ENCODE measurements at regions not wholly inside any gene's neighbourhood (a gene's known extent, or its start where the extent isn't known, plus 50 kb on each side); places are given as distances from the start of the nearest gene placed in this dataset.
A peak's percentile ranks its signal among the peaks of the same experiment; 100 is the strongest.

DNA sequence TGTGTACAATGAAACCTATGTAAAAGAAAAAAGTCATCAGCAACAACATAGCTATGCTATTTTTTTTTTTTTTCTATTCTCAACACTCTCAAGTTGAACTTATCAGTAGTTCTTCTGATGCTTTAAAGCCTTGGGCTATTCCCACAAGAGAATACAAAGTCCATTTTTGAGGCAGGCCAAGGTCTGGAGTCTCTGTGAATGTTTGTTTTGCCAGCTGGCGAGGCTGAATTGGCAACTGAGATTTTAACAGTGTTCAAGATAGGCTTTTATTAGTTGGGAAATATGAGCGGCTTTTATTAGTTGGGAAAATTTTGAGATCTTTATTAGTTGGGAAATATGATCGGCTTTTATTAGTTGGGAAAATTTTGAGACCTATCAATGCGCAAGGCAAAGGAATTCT, 336.6 kb downstream of the SLITRK2 start:
- no peak for DNase-seq

DNA sequence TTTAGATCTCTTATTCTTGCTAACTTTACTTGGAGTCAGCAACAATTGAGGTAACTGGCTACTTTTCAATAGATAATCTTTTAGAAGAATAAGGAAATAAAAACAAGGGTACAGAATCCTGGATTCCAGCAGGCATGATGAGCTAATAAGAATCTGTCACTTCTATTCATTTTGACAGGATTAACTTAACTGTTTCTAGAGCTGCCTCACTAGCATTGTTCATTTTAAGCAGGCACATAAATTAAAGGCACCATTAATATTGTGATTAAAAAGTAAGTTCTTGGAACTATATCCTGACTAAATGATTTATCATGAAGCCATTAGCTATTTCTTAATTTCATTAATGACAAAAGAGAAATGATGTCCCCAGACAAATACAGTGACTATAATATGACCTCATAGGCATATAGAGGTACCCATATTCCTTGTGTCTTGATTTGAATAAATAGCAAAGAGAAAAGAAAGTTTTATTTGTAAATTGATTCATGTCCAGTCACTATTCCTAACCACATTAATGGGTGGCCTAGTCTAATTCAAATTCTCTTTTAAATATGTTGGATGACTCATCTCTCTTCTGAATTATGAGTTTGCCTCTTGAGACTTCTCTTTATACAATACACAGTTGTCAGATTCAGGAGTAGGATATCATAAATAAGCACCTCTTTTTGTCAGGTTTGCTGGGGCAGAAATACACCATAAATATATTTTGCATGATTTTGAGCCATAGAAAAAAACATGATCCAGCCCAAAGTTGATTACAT, 343.0 kb downstream of the SLITRK2 start:
- no peak for DNase-seq

DNA sequence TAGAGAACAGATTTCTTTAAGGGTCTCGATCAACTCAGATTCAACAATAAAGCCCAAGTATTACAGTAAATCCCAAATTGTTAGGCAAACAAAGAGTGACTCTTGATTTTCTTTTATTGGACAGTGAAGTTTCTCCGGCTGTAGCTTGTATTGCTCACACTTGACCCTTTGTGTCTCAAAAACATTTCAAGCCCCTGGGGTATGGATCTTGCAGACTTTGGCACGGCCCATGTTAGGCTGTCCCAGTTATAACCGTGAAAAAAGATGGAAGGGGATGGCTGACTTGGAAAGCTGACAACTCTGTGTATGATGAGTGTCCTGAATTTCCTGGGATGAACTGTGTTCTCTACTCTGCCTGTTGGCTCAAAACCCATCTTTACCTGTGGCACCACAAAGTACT, 356.1 kb downstream of the SLITRK2 start:
- DNase-seq: no peak

DNA sequence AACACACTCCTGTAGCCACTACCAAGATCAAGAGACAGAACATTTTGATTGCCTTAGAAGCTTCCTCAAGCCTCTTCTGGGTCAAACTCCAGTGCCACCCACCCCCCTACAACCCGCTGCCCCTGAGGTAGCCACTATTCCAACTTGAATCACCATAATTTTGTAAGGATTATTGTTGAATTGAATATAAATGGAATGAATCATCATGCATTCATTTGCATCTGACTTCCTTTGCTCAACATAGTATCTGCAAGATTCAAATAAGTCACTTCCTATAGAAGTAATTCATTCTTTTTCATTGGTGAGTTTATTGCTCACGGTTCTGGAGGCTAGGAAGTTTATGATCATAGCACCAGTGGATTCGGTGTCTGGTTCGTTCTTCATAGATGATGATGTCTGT, 364.2 kb downstream of the SLITRK2 start:
- no peak for DNase-seq

DNA sequence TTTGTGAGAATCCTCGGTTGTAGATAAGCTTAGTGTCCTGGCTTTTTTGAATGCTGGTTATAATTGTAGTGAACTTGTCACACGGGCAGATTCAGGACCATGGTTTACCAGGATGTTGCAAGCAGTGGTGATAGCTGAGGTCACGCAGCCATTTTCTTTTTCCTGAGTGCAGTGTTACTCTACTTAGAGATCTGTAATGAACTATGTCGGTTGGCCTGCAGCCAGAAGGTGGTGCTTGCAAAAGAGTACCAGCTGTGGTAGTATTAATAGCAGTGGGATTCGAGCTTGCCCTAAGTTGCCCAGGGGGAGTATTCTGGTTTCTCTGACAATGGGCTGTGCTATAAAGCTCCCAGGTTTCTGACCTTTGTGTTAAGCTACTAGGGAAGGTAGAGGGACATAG, 368.9 kb downstream of the SLITRK2 start:
- DNase-seq: no peak

DNA sequence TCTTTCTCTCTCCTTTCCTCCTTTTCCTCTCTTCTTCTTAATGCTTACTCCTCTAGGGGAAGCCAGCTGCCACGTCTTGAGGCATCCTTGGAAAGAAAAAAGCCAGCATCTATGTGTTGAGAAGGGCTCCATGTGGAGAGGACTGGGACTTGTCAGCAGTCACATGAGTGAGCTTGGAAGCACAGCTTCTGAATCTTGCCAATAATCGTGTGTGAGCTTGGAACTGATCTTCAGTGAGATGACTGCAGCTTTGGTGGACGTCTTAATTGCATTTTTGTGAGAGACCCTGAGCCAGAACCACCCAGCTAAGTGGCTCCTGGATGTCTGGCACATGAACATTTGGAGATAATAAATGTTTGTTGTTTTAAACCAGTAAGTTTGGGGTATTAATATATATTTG, 371.7 kb downstream of the SLITRK2 start:
- no peak for DNase-seq

DNA sequence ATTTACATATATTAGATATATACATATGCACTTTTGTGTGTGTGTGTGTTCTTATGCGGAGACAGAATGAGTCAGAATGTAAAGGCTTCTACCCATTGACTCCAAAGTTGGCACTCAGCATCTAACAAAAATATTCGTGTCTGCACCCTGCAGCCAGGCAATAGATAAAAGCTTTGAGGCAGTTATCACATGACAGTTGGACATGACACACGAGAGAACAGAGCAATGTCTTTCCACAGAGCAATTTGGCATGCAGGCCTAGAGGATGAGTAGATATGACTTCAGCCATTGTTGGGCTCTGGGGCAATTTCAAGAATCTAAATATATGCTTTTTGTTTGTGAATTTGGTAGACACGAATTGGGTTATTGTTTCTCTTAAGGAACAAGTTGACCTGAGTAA, 391.2 kb downstream of the SLITRK2 start:
- DNase-seq: no peak

DNA sequence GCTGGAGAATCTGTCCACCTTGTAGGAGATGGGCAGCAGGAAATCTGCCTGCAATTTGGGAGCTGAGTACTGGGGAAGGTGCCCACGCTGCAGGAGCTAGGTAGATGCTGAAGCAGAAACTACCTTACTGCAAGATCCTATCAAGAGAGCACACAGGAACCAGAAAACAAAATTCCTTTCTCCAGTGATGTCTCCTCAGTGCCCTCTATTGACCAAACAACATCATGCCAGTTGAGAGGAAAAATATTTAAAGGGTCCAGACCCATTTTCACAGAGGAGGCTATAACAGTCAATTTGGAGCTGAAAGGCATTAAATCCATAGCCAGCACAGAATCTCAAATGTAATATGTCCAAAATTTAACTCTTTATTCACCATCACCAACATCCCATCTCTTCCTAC, 406.8 kb downstream of the SLITRK2 start:
- DNase-seq: no peak

DNA sequence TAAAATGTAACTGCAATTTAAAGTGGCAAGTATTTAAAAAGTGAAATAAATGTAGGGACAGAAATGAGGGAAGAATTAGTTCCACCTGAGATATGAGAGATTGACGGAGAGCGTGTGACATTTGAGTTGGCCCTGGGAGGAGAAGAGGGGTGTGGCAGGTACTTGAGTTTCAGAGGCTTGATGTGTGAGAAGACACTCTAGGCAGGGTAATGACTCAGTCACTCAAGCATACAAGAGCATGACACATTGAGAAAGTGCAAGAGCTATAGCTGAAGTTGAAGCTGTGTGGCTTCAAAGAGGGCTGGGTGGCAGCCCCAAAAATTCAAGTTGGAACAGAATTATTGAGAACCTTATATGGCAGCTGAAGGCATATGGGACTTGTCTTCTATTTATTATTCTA, 420.5 kb downstream of the SLITRK2 start:
- DNase-seq: no peak

DNA sequence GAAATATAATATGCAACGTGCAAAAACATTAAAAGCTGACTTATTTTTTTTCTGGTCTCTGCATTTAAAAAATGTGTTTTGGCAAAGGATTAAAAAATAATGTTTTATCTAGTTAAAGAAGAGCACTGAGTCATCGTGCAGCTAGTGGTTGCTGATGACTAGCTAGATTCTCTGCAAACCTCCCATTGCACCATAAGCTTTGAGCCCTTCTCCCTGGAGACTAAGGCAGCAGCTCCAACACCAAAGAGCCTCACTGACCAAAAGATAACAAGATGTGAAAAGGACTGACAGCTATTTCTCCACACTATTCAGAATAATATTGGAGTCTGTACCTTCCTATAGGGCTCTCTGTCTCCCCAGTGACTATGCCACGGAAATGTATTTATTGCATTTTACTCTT, 424.3 kb downstream of the SLITRK2 start:
- no peak for DNase-seq

DNA sequence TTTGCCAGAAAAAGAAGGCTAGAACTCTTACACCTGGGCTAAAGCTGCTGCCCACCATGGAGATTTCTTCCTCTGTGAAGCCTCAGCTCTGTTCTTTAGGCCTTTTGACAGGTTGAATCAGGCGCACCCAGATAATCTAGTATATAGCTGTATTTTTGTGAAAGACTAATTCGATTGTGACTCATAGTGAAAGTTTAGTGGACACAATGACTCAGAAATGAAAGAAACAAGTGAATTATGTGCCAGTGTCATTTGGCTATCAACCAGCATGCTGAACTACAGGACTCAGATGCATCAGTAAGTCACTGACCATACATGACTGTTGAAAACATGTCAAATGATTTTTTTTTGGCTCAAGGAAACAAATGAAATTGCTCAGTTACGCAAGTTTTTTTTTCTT, 425.4 kb downstream of the SLITRK2 start:
- DNase-seq: no peak

DNA sequence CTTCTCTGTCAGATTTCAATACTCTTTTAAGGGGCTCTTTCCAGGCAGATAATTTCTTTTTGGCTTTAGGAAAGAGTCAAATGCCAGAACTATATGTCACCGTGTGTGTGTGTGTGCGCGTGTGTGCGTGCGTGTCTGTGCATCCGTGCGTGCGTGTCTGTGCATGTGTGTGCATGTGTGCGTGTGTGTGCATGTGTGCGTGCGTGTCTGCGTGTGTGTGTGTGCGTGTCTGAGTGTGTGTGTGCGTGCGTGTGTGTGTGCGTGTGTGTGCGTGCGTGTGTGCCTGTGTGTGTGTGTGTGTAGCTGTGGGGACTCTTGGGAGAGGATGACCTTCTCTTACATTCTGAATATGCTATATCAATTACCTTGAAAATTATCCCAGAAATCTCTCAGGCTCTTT, 441.6 kb downstream of the SLITRK2 start:
- DNase-seq: no peak

DNA sequence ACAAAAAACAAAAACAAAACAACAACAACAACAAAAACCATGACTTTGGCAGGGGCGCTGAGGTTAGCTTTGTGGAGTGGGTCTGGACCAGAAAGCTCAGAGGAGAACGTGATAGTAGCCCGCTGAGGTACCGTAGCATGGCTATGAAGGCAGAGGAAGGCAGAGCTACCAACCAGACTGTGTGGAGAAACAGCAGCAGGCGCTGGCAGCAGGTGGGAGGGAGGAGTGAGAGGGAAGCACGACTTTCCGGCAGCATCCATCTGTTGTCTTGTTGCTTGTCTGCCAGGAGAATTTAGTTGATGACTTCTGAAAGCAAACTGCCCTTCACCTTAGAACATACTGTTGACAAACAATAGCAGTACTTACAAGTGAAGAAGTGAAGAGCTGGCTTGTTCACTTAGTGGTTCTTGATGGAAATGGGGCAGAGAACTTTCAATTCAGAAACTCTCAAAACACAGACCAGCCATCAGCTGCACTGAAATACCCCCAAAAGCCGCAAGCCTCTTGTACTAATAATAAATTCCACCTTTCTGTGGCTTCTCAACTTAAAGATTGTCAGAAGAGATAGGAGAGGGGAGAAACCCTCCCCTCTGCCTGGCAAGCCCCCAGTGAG, 447.2 kb downstream of the SLITRK2 start:
- DNase-seq: no peak

DNA sequence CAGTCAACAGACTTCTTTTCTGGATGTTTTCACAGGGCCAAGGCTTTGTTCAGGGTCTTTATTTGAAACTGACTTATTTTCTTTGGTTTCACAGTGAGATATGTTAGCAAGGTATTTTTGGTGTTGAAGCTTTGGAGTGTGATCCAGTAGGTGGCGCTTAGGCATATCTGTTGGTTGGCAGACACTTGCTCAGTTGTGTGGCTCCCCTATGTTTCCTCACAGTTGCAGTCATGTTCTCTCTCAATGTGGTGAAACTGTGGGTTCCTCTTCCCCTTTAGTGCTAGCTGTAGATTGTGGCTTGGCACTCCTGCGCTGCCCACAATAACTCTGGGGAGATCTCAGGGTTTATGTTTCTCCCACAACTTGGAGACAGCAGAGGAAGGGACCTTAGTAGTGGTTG, 460.8 kb downstream of the SLITRK2 start:
- DNase-seq: peak; percentile 14 to 22 (median 18)

All from suppressor macrophage treated with lipopolysaccharide for 1 hour (primary cell).